WTC11 (cell line): ENCODE measurements at regions not wholly inside any gene's neighbourhood (a gene's known extent, or its start where the extent isn't known, plus 50 kb on each side); places are given as distances from the start of the nearest gene placed in this dataset.

Source experiments
- CTCF ChIP-seq: fragments of 200-600 bp; IDR thresholded peaks from 2 replicates; pipeline ENCODE4 v1.8.0; 2022; ENCODE audit warnings: antibody characterized with exemption
- ESRRA ChIP-seq: sonication (generic); formaldehyde crosslinking; IDR thresholded peaks from 2 replicates; pipeline ENCODE4 v1.8.1; 2022; ENCODE audit warnings: mild to moderate bottlenecking, missing genetic modification reagents, borderline replicate concordance
- NR1H2 ChIP-seq: sonication (generic); formaldehyde crosslinking; IDR thresholded peaks from 2 replicates; pipeline ENCODE4 v1.9.0; 2021; ENCODE audit warnings: mild to moderate bottlenecking, moderate library complexity, missing genetic modification reagents
- PRDM15 ChIP-seq: sonication (generic); formaldehyde crosslinking; IDR thresholded peaks from 2 replicates; pipeline ENCODE4 v1.8.0; 2022; ENCODE audit warnings: missing genetic modification reagents
- PREB ChIP-seq: sonication (generic); formaldehyde crosslinking; IDR thresholded peaks from 2 replicates; pipeline ENCODE4 v1.8.1; 2022; ENCODE audit warnings: mild to moderate bottlenecking, missing genetic modification reagents, moderate library complexity, borderline replicate concordance
- STAT6 ChIP-seq: sonication (generic); formaldehyde crosslinking; conservative IDR thresholded peaks from 2 replicates; pipeline ENCODE4 v1.8.1; 2023; ENCODE audit warnings: mild to moderate bottlenecking, low read depth, missing genetic modification reagents, moderate library complexity
- USF1 ChIP-seq: sonication (generic); formaldehyde crosslinking; IDR thresholded peaks from 2 replicates; pipeline ENCODE4 v1.8.0; 2022; ENCODE audit warnings: mild to moderate bottlenecking, missing genetic modification reagents
- ZNF512 ChIP-seq: sonication (generic); formaldehyde crosslinking; IDR thresholded peaks from 2 replicates; pipeline ENCODE4 v1.8.1; 2022; ENCODE audit warnings: missing genetic modification reagents, borderline replicate concordance

- TF ChIP-seq CTCF (no peak), STAT6 (CRISPR knock-in tag) (no peak), PREB (CRISPR knock-in tag) (no peak), USF1 (CRISPR knock-in tag) (no peak), ESRRA (CRISPR knock-in tag) (no peak), ZNF512 (CRISPR knock-in tag) (no peak), NR1H2 (CRISPR knock-in tag) (no peak), PRDM15 (CRISPR knock-in tag) (no peak)
These were observed 84.4 kb upstream of the HES1 start for GRCh38 chr3:194051366-194052149.
